K562 (cell line): ENCODE measurements at regions not wholly inside any gene's neighbourhood (a gene's known extent, or its start where the extent isn't known, plus 50 kb on each side); places are given as distances from the start of the nearest gene placed in this dataset.

Source experiments
- CBX2 ChIP-seq: fragments of 200-600 bp; sonication (generic); IDR thresholded peaks from one replicate; pipeline ENCODE4 v1.6.1; 2012; ENCODE audit warnings: mild to moderate bottlenecking, low read length, inconsistent platforms; ENCODE audit not compliant: insufficient read depth, poor library complexity, severe bottlenecking
- DPF2 ChIP-seq: fragments of 450-650 bp; IDR thresholded peaks from 2 replicates; pipeline ENCODE4 v1.6.1; 2016
- ETV5 ChIP-seq: sonication (generic); formaldehyde crosslinking; IDR thresholded peaks from 2 replicates; pipeline ENCODE4 v1.4.0; 2020; ENCODE audit warnings: low read depth, mild to moderate bottlenecking, missing genetic modification reagents
- EZH2 ChIP-seq: IDR thresholded peaks from 2 replicates; pipeline ENCODE4 v1.6.1; 2012; ENCODE audit warnings: low read depth, mild to moderate bottlenecking, inconsistent platforms, low read length, borderline replicate concordance
- HIVEP1 ChIP-seq: fragments of 250-450 bp; sonication (Bioruptor Pico); IDR thresholded peaks from 2 replicates; pipeline ENCODE4 v1.4.0; 2020; ENCODE audit warnings: mild to moderate bottlenecking
- MTA2 ChIP-seq: fragments of 450-650 bp; IDR thresholded peaks from 2 replicates; pipeline ENCODE4 v1.6.1; 2016; ENCODE audit warnings: low read depth
- NRF1 ChIP-seq, 2 experiments: fragments of 450-650 bp; IDR thresholded peaks in 1 of 2; conservative IDR thresholded peaks in 1 of 2; 2 replicates each; pipeline ENCODE4 v1.6.1; 2014; ENCODE audit warnings: mild to moderate bottlenecking in 2 of 2
- RAD21 ChIP-seq, 2 experiments: fragments of 250-450 bp in 1 of 2; fragments of 450-650 bp in 1 of 2; sonication (Bioruptor Pico) in 1 of 2; formaldehyde crosslinking in 1 of 2; IDR thresholded peaks in 1 of 2; conservative IDR thresholded peaks in 1 of 2; 2 replicates each; pipeline versions ENCODE4 v1.4.0 to v1.8.0; 2020 to 2022; ENCODE audit warnings: mild to moderate bottlenecking in 2 of 2, moderate library complexity in 1 of 2
- TARDBP ChIP-seq: fragments of 450-650 bp; IDR thresholded peaks from 2 replicates; pipeline ENCODE4 v1.6.1; 2016
- ZC3H11A ChIP-seq: IDR thresholded peaks from 2 replicates; pipeline ENCODE4 v1.6.1; 2012; ENCODE audit warnings: low read depth, low read length, improper control_type of control experiment
- TF ChIP-seq, protein P1 (sequence below): sonication (generic); formaldehyde crosslinking; IDR thresholded peaks from 2 replicates; pipeline ENCODE4 v1.8.1; 2023; ENCODE audit warnings: mild to moderate bottlenecking, missing genetic modification reagents
- TF ChIP-seq, protein P2 (sequence below), 3 experiments: IDR thresholded peaks in 2 of 3; conservative IDR thresholded peaks in 1 of 3; 2 replicates each; pipeline ENCODE4 v1.5.1; 2011 to 2012; ENCODE audit warnings: low read length in 3 of 3, mild to moderate bottlenecking in 3 of 3, control low read depth in 2 of 3, improper control_type of control experiment in 1 of 3, inconsistent platforms in 1 of 3, low read depth in 1 of 3, mixed read lengths in 1 of 3, moderate library complexity in 1 of 3; ENCODE audit not compliant: insufficient read depth in 2 of 3
- TF ChIP-seq, protein P3 (sequence below): sonication (generic); formaldehyde crosslinking; IDR thresholded peaks from 2 replicates; pipeline ENCODE4 v1.8.1; 2022; ENCODE audit warnings: missing genetic modification reagents

DNA sequence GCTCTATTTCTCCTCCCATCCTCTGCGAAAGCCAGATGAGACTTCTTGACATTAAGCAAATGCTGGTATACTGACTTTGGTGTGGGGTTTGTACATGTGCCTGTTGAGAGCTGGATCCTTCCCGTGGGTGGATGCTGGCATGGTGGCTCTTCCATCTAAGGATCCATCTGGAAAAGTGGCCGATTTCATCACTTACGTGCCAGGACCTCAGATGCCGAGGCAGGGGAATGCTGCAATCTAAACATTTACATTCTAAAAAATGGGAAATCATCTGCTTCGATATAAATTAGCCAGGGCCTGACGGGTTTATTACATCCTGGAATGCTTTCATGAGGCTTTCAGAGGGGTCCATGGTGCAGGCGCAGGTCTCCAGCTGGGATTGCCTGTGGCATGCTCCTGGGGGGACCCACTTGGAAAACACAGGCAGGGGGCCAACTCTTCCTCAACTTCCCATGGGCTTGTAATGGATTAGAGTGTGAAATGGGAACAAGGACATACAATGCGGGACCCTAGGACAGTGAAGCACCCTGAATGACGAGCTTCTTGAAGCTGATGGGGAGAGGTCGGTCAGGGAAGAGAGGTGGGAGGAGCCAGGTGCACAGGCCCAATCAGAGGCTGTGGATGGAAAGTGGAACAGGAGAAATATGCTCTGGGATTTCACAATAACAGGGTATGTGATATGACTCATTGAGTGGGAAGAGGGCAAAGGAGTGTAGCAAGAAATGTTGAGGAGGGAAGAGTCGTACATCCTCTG, 105.5 kb upstream of the PITX1 start:
- TF ChIP-seq, protein P1, sequence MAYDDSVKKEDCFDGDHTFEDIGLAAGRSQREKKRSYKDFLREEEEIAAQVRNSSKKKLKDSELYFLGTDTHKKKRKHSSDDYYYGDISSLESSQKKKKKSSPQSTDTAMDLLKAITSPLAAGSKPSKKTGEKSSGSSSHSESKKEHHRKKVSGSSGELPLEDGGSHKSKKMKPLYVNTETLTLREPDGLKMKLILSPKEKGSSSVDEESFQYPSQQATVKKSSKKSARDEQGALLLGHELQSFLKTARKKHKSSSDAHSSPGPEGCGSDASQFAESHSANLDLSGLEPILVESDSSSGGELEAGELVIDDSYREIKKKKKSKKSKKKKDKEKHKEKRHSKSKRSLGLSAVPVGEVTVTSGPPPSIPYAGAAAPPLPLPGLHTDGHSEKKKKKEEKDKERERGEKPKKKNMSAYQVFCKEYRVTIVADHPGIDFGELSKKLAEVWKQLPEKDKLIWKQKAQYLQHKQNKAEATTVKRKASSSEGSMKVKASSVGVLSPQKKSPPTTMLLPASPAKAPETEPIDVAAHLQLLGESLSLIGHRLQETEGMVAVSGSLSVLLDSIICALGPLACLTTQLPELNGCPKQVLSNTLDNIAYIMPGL (CRISPR knock-in tag), result no peak
- TF ChIP-seq, protein P2, sequence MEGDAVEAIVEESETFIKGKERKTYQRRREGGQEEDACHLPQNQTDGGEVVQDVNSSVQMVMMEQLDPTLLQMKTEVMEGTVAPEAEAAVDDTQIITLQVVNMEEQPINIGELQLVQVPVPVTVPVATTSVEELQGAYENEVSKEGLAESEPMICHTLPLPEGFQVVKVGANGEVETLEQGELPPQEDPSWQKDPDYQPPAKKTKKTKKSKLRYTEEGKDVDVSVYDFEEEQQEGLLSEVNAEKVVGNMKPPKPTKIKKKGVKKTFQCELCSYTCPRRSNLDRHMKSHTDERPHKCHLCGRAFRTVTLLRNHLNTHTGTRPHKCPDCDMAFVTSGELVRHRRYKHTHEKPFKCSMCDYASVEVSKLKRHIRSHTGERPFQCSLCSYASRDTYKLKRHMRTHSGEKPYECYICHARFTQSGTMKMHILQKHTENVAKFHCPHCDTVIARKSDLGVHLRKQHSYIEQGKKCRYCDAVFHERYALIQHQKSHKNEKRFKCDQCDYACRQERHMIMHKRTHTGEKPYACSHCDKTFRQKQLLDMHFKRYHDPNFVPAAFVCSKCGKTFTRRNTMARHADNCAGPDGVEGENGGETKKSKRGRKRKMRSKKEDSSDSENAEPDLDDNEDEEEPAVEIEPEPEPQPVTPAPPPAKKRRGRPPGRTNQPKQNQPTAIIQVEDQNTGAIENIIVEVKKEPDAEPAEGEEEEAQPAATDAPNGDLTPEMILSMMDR (IDR thresholded peaks at IDR 0.05 in 2 of 3, conservative IDR thresholded peaks at IDR 0.05 in 1 of 3; ENCODE audit: insufficient read depth in 2 of 3, low read depth in 1 of 3, low read length in 3 of 3), result no peak
- TF ChIP-seq TARDBP (no peak), DPF2 (peak; percentile 84), MTA2 (no peak), ZC3H11A (no peak), RAD21 (CRISPR knock-in tag; conservative IDR thresholded peaks at IDR 0.05 in 1 of 2, IDR thresholded peaks at IDR 0.05 in 1 of 2) (no peak), HIVEP1 (CRISPR knock-in tag) (no peak), EZH2 (no peak), NRF1 (conservative IDR thresholded peaks at IDR 0.05 in 1 of 2, IDR thresholded peaks at IDR 0.05 in 1 of 2) (no peak), CBX2 (no peak), ETV5 (CRISPR knock-in tag) (no peak)
- TF ChIP-seq, protein P3, sequence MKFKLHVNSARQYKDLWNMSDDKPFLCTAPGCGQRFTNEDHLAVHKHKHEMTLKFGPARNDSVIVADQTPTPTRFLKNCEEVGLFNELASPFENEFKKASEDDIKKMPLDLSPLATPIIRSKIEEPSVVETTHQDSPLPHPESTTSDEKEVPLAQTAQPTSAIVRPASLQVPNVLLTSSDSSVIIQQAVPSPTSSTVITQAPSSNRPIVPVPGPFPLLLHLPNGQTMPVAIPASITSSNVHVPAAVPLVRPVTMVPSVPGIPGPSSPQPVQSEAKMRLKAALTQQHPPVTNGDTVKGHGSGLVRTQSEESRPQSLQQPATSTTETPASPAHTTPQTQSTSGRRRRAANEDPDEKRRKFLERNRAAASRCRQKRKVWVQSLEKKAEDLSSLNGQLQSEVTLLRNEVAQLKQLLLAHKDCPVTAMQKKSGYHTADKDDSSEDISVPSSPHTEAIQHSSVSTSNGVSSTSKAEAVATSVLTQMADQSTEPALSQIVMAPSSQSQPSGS (CRISPR knock-in tag), result no peak
